NCI-H146 treated with DMSO at 0.1 percent for 48 hours (cell line): ENCODE measurements at regions not wholly inside any gene's neighbourhood (a gene's known extent, or its start where the extent isn't known, plus 50 kb on each side); places are given as distances from the start of the nearest gene placed in this dataset.

Experiments used
- DNase-seq: peaks from one replicate; lab custom pipeline; 2025; ENCODE audit not compliant: unreplicated experiment; lab: John Stamatoyannopoulos, UW

- DNase-seq, result no peak
Observed at GRCh38 chr2:239607517-239608191, 206.8 kb upstream of the HDAC4 start.

DNA sequence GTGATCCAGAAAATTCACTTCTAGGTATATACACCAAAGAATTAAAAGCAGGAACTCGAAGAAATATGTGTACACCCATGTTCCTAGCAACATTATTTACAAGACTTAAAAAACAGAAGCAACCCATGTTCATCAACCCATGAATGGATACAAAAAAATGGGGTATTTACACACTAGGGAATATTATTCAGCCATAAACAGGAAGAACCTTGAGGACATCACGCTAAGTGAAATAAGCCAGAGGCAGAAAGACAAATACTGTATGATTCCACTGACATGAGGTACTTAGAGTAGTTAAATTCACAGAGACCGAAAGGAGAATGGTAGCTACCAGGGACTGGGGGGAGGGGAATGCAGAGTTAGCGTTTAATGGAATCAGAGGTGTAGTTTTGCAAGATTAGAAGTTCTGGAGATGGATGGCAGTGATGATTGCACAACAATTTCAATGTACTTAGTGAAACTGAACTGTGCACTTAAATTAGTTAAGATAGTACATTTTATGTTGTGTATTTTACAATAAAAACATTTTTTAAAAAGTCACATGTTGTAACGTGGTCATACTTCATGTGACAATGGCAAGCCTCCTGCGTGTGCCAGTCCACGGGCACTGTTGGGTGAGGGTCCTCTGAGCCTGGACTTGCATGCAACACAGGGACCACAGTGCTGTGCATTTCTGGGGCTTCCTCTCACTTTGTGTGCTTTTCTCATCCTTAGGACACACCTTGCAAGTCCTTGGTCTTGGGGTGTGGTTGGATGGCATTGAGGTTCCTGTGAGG lies 206.1 kb upstream of the HDAC4 start:
- DNase-seq, result no peak

- DNase-seq, result no peak
Observed at GRCh38 chr2:239605976-239606375, 205.2 kb upstream of the HDAC4 start.

DNA sequence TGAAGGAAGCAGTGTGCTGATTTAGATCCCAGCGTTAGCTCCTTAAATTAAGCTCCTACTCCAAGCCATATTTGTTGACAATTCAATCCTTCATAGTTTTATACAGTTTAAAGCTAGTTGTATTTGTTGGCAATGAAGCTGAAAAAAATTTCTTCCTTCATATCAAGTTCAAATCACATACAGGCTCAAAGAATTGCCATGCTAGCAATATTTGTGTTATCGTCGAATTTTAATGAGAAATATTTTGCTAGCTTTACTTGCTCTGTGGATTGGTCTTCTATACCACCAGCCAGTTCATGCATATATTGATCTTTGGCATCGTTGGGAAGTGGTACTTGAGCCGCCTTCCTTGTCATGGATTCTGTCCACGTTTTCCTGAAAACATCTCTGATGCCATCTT lies 204.6 kb upstream of the HDAC4 start:
- no peak for DNase-seq

- DNase-seq, result no peak
Observed at GRCh38 chr2:239604861-239605260, 204.0 kb upstream of the HDAC4 start.

DNA sequence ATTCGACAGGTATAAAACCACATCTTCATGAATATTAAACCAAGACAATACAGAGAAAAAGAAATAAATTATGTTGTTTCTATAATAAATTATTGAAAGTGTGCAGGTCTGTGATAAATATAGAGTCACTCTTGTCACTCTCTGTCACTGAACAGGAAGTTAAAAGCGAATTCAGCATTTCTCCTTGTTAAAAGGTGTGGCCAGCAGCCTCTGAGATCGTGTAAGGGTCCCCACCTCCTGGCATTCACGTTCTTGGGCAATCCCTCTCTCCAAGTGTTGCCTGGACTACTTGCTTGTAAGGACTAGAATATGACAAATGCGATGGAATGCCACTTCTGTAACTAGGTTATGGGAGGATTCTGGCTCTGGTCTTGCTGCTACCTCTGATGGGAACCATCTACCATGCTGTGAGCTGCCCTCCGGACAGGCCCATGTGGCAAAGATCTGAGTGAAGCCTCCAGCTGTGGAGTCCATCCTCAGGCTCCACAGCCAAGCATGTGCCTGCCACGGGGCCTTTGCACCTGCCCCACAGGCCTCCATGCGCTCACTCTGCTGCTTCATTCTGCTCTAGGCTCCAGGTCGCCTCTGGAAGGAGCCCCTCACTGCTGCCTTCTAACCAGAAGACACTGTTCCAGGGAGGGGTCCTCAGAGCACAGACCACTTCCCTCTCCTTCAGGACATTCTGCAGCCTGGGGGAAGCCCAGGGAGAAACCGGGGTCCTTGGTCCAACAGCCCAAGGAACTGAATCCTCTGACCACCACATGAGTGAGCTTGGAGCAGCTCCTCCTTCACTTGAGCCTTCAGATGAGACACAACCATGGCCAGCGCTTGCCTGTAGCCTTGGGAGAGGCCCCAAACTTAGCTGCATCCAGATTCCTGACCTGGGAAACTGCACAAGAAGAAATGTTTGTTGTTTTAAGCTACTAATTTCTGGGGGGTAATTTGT lies 202.9 kb upstream of the HDAC4 start:
- DNase-seq, result no peak

GRCh38 chr2:239602290-239603282 lies 201.8 kb upstream of the HDAC4 start:
- no peak for DNase-seq

DNA sequence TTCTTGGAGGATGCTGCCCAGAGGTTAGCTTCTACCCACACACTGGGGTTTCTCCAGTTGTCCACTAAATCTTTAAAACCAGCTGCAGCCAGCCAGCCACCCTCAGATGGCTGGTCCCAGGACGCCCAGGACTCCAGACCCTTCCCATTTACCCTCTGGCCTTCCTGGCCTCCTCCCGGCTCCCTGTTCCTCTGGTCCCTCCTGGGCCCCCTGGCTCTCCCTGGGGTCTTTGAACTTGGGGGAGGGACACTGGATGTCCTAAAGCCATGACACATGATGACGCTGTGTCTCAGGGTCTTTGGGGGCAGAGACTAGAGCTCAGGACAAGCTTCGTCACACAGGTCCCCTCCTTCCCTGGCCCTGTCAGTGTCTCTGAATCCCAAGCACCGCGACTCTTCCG lies 201.1 kb upstream of the HDAC4 start:
- DNase-seq, result no peak

DNA sequence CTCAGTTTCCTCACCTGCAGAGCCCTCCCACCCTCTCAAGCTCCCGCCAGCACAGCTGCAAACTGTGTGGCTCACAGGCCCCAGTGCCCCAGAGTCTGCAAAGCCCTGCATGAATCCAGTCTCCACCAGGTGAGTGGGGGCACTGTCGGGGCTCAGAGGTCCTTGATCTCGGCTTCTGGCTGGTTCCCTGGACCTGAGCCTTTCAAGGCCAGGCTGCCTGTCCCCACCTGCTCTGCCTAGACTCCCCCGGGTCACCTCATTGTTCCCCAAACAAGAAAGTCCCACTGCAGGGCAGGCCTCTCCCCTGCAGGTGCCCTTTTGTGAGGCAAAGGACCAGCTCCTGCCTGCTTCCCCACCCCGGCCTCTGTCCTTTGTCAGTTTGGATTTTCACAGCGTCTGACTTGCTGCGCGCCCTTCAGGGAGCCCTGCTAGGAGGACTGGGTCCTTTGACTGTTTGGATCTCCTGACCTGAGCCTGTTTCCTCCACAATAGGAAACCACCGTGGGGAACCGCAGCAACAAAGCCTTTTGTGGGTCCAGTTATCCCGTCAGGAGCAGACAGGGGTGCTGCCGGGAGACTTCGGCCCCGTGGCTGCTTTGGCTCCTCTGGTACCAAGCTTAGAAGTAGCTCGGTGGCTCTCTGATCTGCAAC lies 200.5 kb upstream of the HDAC4 start:
- no peak for DNase-seq

GRCh38 chr2:239600650-239601049 lies 199.8 kb upstream of the HDAC4 start:
- DNase-seq, result no peak

DNA sequence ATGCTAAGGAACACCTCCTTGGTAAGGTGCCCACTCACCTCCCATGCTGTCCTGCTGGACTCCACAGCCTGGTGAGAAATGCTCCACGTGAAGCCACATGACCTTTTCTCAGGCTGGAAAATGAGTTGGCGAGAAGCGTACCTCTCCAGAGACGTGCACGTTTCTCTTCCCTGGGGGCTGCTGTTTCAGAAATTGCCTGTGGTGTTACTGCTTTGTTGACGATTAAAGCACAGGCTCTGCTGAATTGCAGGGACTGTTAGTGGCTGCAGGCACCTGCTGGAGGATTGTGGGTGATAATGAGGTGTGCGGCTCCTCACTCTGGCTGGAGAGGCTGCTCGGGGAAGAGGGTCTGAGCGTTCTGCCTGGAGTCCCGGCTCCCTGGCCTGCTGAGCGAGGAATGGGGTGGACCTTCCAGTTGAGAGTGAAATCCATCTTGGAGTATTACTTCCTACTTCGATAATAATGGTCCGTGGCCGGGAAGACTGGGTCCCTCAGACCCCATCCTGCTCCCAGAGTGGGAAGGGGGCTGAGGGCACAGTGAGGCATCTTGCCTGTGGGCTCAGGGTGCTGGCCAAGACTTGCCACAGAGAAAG lies 199.3 kb upstream of the HDAC4 start:
- no peak for DNase-seq

DNA sequence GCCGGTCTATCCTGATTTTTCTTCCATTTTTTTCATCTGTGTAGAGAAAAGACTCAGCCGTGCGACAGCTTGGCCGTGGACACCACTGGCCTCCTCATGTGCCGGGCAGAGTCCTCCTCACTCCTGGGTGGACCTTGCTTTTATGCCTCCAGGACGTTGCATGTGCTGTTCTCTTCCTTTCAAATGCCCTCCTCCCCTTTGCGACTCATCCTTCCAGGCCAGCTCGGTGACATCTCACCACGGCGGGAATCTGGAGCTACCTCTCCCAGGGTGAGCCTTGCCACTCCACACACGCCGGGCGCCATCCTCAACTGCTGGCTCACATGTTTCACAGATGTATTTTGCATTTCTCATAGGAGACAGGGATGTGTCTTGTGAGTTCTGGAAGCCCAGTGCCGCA lies 198.5 kb upstream of the HDAC4 start:
- no peak for DNase-seq

DNA sequence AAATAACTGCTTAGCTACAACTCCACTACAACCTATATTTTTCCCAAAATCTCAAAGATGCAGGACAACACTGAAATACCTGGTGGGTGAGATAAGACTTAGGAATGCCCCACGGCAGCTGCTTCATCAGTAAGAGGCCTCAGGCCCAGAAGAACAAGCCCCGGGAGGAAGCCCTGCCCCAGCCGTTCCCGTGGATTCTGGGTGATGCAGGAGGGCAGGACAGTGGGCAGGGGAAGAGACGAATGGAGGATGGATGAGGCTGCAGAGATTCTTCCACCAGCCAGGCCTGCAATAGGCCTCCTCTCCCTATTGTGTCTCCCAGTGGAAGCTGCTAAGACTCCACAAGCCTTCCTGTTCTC lies 197.9 kb upstream of the HDAC4 start:
- no peak for DNase-seq

DNA sequence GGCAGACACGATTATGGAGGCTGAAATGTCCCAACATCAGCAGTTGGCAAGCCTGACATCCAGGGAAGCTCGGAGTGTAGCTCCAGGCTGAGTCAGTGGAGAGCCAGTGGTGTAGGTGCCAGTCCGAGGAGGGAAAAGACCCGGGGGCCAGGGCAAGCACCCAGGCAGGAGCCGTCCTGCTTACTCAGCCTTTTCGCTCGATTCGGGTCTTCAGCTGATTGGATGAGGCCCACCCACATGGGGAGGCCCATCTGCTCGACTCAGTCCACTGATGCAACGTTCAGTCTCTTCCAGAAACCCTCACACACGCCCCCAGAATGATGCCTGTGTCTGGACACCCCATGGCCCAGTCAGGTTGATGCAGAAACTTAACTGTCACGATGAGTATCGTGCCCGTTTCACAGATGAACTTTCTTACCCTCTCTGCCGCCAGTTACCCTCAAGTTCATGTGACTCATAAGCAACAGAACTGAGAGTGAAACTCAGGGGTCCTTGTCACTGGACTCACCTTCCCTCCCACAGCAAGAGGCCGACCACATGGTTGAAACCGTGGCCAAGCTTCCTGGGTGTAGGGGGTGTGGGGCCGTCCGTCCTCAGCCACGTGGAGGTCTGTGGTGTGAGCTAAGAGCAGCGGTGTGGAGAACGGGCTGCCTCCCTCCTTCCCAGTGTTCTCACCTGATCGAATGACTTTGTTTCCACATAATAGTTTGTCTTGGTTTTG lies 197.4 kb upstream of the HDAC4 start:
- no peak for DNase-seq

DNA sequence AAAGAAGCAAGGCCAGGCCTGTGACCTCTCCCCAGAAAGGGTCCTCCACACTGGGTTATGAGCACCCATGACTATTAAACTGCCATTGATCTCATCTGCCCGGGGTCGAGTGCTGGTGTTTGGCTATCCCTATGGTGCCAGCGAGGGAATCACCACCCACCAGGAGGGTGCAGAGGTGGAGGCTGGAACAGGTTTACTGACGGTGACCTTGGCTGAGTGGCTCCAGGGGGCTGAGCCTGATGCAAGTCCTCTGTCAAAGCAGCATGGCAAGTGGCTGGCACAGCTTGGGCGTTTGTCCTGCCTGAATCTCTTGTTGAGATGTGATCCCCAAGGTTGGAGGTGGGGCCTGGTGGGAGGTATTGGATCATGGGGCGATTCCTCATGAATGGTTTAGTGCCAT lies 196.4 kb upstream of the HDAC4 start:
- no peak for DNase-seq

DNA sequence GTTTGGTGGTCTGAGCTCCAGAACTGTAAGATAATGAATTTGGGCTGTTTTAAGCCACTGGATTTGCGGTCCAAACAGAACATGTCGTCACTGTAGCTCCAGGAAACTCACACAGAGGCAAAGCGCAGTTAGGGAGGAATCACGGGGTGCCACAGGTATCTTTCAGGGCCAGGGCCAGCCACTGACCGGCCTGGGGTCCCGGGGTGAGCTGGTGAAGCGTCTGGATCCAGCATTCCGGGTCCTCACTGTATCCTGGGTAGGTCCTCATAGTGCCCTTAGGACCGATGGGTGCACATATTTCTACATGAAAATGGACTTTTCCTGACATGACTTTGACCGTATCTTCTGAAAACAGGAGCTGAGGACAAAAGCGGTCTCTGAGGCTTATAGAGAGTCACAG lies 196.0 kb upstream of the HDAC4 start:
- DNase-seq, result no peak

DNA sequence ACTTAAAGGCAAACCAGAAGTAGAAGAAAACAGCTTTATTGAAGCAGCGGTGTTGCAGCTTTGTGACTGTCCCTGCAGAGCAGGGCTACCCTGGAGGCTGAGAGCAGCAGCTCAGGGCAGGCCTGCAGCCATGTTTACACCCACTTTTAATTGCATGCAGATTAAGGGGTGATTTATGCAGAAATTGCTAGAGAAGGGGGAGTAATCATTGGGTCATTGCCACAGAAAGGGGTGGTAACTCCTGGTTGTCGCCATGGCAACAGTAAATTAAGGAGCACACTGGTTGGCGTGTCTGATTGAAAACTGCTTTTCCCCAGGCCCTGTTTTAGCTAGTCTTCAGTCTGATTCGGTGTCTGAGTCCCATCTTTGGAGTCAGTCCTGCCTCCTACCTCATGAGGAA lies 195.4 kb upstream of the HDAC4 start:
- DNase-seq, result no peak

DNA sequence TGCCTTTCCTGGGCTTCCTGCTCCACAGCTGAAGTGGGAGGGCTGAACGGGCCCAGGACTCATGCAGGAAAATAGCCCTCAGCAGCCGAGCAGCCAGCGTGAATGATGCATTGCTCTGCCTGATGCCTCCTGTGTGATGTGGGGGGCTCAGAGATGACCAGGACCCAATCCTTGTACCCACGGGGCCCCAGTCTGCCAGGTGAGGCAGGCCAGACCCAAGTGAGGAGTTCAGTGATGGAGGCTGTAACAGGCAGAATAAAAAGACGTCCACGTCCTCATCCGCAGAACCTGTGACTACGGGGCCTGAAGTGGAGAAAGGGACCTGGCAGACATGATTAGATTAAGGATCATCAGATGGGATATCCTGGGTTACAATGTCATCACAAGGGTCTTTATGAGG lies 194.9 kb upstream of the HDAC4 start:
- no peak for DNase-seq
